ENCODE measurements at regions not wholly inside any gene's neighbourhood (a gene's known extent, or its start where the extent isn't known, plus 50 kb on each side); places are given as distances from the start of the nearest gene placed in this dataset.

DNA sequence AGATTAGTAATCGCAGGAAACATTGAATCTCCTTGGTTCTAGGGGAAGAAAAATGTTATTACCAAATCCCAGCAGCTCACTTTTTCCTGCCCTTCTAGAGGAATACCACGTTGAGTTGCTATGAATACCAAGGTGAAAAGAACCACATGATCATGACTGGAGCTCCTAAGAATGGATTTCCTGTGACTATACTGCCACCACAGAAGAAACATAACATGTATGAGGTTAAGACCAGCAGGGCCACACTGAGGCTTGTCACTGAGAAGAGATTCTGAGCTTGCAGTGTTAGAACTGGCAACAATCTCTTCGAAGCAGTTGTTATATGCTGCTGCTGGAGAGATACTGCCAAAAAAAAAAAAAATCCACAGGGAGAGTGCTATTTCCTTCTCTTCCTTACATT lies 1235.3 kb downstream of the FSTL5 start:
- TF ChIP-seq POLR2A (IDR thresholded peaks at IDR 0.05; ENCODE audit: low read length), result no peak
- no peak for TF ChIP-seq GATA1 (IDR thresholded peaks at IDR 0.05; ENCODE audit: low read depth, low read length)

Measured in erythroblast (primary cell).